ENCODE measurements at regions not wholly inside any gene's neighbourhood (a gene's known extent, or its start where the extent isn't known, plus 50 kb on each side); places are given as distances from the start of the nearest gene placed in this dataset.

- H3K27me3 ChIP-seq, result no peaks in the 10 kb centered on the region
- no peak overlapping the region for H3K4me3 ChIP-seq
- H3K4me1 ChIP-seq, result no peaks in the 10 kb centered on the region
- no peaks in the 10 kb centered on the region for H3K36me3 ChIP-seq
- no peaks in the 10 kb centered on the region for H3K9me3 ChIP-seq
- ATAC-seq, result no peak
- TF ChIP-seq EP300 (IDR thresholded peaks at IDR 0.05) (no peak), POLR2AphosphoS5 (IDR thresholded peaks at IDR 0.05) (no peak), CTCF (IDR thresholded peaks at IDR 0.05) (no peak), POLR2A (IDR thresholded peaks at IDR 0.05) (no peak)
- WGBS, 2 donors (ENCODE audit: low coverage in 1 of 2), result 71 to 83% methylated on average over 1 of the region's 1 CpG
- H3K27ac ChIP-seq, result no peak overlapping the region
Measured at GRCh38 chrX:117215683-117216082, 752.9 kb upstream of the CT83 start.

- no peak for TF ChIP-seq EP300 (IDR thresholded peaks at IDR 0.05)
- TF ChIP-seq POLR2AphosphoS5 (IDR thresholded peaks at IDR 0.05), result no peak
- no peak for TF ChIP-seq CTCF (IDR thresholded peaks at IDR 0.05)
- no peak for TF ChIP-seq POLR2A (IDR thresholded peaks at IDR 0.05)
- no peaks in the 10 kb centered on the region for H3K4me1 ChIP-seq
- no peak overlapping the region for H3K4me3 ChIP-seq
- no peaks in the 10 kb centered on the region for H3K9me3 ChIP-seq
- H3K27ac ChIP-seq, result no peak overlapping the region
- no peaks in the 10 kb centered on the region for H3K27me3 ChIP-seq
- 20 to 24% methylated on average over 1 to 3 of the region's 3 CpGs for WGBS, 2 donors (ENCODE audit: low coverage in 1 of 2)
- no peaks in the 10 kb centered on the region for H3K36me3 ChIP-seq
- no peak for ATAC-seq
Measured at GRCh38 chrX:117196481-117196880, 733.7 kb upstream of the CT83 start.

DNA sequence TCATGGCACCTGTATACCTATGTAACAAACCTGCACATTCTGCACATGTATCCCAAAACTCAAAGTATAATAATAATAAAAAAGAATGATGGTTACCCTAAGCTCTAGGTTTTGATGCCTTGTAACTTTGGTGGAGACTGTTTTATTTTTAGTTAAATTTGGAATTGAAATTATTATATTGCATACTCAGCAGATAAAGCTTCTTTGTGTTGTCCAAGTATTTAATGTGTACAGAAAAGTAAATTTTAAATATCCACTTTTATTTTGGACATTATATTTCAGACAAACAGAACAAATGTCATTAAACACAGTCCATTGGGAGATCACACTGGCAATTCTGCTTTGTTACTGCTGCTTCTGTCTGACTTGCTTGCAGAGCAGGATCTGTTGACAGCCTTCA is 684.5 kb upstream of the CT83 start:
- TF ChIP-seq CTCF (IDR thresholded peaks at IDR 0.05) (no peak), POLR2A (IDR thresholded peaks at IDR 0.05) (no peak), POLR2AphosphoS5 (IDR thresholded peaks at IDR 0.05) (no peak), EP300 (IDR thresholded peaks at IDR 0.05) (no peak)
- Histone ChIP-seq H3K4me3 (no peak overlapping the region), H3K36me3 (no peaks in the 10 kb centered on the region), H3K9me3 (no peaks in the 10 kb centered on the region), H3K27me3 (no peaks in the 10 kb centered on the region), H3K4me1 (no peaks in the 10 kb centered on the region), H3K27ac (no peak overlapping the region)
- ATAC-seq, result no peak

DNA sequence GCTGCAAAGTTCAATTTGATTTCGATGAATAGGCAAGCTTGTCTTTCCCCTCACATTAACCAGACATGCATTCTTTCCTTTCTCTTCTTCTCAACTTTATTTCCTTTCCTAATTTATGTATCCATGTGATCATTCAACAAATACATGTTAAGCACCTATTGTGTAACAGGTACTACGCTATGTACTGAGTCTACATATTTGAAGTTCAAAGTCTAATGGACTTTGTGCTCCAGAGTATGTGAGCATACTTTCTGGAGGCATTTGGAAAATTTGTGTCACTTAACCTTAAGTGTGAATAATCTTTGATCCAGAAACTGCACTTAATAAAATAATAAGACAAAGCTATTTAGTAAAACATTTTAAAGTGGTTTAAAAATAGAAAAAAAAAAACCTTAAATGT is 675.3 kb upstream of the CT83 start:
- no peak overlapping the region for H3K4me3 ChIP-seq
- no peak for ATAC-seq
- H3K27ac ChIP-seq, result no peak overlapping the region
- no peak for TF ChIP-seq POLR2A (IDR thresholded peaks at IDR 0.05)
- H3K4me1 ChIP-seq, result no peaks in the 10 kb centered on the region
- WGBS, 2 donors (ENCODE audit: low coverage in 1 of 2), result 57 to 76% methylated on average over 2 of the region's 2 CpGs
- no peaks in the 10 kb centered on the region for H3K36me3 ChIP-seq
- no peaks in the 10 kb centered on the region for H3K9me3 ChIP-seq
- no peaks in the 10 kb centered on the region for H3K27me3 ChIP-seq

DNA sequence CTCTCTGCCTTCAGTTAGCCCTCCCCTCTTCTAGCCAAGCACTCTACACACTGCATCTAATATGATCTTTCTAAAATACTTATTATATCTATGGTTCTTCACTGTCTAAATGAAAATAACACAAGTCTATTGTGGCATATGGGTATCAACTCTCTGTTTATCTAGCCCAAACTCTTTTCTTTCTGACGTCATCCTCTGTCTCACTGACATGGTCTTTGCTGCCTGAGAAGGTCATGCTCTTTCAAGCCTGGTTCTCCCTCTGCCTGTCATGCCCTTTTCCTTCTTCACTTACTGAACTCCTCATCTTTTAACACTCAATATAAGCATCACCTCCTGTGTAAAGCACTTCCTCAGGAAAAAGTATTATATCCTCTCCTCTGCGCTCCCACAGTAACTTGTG is 672.2 kb upstream of the CT83 start:
- no peak overlapping the region for H3K27ac ChIP-seq
- no peak for TF ChIP-seq CTCF (IDR thresholded peaks at IDR 0.05)
- TF ChIP-seq POLR2AphosphoS5 (IDR thresholded peaks at IDR 0.05), result no peak
- no peak for TF ChIP-seq EP300 (IDR thresholded peaks at IDR 0.05)
- TF ChIP-seq POLR2A (IDR thresholded peaks at IDR 0.05), result no peak
- H3K4me1 ChIP-seq, result no peaks in the 10 kb centered on the region
- WGBS, 2 donors (ENCODE audit: low coverage in 1 of 2), result 52 to 58% methylated on average over 2 of the region's 2 CpGs
- no peaks in the 10 kb centered on the region for H3K9me3 ChIP-seq
- no peaks in the 10 kb centered on the region for H3K36me3 ChIP-seq
- no peaks in the 10 kb centered on the region for H3K27me3 ChIP-seq
- no peak overlapping the region for H3K4me3 ChIP-seq
- ATAC-seq, result no peak

DNA sequence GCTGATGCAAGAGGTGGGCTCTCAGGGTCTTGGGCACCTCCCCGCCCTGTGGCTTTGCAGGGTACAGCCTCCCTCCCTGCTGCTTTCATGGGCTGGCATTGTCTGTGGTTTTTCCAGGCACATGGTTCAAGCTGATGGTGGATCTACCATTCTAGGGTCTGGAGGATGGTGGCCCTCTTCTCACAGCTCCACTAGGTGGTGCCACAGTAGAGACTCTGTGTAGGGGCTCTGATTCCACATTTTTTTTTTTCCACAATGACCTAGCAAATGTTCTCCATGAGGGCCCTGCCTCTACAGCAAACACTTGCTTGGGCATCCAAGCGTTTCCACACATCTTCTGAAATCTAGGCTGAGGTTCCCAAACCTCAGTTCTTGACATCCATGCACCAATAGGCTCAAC is 657.9 kb upstream of the CT83 start:
- no peaks in the 10 kb centered on the region for H3K36me3 ChIP-seq
- H3K27ac ChIP-seq, result no peak overlapping the region
- H3K9me3 ChIP-seq, result no peaks in the 10 kb centered on the region
- ATAC-seq, result no peak
- WGBS, 2 donors (ENCODE audit: low coverage in 1 of 2), result 63% methylated on average over 2 of the region's 2 CpGs; no CpG with 5 or more reads in 1 of the 2 donors
- no peak overlapping the region for H3K4me3 ChIP-seq
- no peaks in the 10 kb centered on the region for H3K27me3 ChIP-seq
- TF ChIP-seq POLR2AphosphoS5 (IDR thresholded peaks at IDR 0.05), result no peak
- TF ChIP-seq EP300 (IDR thresholded peaks at IDR 0.05), result no peak
- no peak for TF ChIP-seq CTCF (IDR thresholded peaks at IDR 0.05)
- no peak for TF ChIP-seq POLR2A (IDR thresholded peaks at IDR 0.05)
- H3K4me1 ChIP-seq, result no peaks in the 10 kb centered on the region
